ENCODE measurements at regions not wholly inside any gene's neighbourhood (a gene's known extent, or its start where the extent isn't known, plus 50 kb on each side); places are given as distances from the start of the nearest gene placed in this dataset.

DNA sequence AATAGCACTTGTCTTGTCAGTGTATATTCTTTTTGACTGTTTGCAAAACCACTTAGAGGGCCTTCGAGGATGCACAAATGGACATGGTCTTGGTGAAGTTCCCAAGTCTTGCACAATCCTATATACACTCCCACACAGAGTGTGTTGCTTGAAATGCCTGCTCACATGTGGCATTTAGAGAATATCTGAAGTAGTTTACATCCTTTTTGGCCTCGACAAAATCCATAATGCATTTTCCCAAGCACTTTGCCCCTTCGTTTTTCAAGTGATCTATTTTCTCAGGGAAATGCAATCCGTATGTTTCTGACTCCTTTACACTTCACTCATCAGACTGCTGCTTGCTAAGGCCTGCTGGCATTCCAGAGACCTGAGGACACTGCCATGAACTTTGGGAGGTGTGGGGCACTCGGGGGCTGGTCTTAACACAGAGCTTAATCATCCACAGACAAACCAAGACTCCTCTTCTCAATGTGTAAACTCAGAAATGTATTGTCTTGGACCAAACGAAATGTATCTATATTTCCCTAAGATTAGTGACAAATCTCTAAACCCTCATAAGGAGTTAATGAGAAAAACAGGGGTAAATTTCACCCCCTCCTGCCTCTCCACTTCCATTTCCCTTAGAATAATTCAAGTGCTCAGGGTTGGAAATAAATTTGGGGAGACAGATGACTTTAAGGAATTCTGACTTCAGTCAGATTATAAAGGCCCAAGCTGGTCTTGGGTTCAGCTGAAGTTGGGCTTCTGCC is 219.3 kb upstream of the APCDD1 start:
- no peak overlapping the region for H3K4me3 ChIP-seq (ENCODE audit: low read depth, low read length)
- peak; percentile 92 for DNase-seq (ENCODE audit: low read depth)
- no peak for TF ChIP-seq CTCF (IDR thresholded peaks at IDR 0.05; ENCODE audit: insufficient read depth, low read depth, low read length)

DNA sequence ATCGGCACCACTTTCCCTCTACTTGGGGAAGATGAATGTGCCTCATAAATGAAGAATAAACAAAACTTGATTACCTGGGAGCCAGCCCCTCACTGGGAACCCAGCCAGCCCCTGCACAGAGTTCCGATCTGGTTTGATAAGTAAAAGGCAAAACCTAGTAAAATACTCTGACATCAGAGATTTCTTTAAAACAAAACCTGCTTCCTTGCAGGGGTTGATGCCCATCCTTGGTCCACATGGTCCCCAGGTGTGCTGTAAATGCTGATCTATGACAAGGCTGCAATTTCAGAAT is 218.8 kb upstream of the APCDD1 start:
- no peak for TF ChIP-seq CTCF (IDR thresholded peaks at IDR 0.05; ENCODE audit: insufficient read depth, low read depth, low read length)
- H3K4me3 ChIP-seq (ENCODE audit: low read depth, low read length): no peak overlapping the region
- peak; percentile 22 for DNase-seq (ENCODE audit: low read depth)

DNA sequence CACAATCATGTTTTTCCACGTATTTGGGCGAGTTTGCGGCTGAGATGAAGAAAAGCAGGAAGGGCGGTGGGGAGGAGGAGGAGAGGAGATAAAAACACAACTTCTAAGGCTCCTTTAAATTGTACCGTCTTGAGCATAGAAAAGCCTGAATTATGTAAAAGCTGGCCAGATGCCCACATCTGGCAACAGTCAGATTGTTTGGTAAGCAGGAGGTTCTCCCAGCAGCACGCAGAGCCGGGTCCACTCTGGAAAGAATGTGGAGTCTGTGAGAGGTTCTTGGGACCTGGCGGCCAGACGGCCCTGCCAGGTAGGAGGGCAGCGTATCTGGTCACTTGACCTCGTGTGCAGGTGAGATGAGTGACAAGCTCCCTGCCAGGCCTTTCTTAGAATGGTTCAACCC is 215.3 kb upstream of the APCDD1 start:
- DNase-seq (ENCODE audit: low read depth): peak; percentile 81
- TF ChIP-seq CTCF (IDR thresholded peaks at IDR 0.05; ENCODE audit: insufficient read depth, low read depth, low read length): no peak
- no peak overlapping the region for H3K4me3 ChIP-seq (ENCODE audit: low read depth, low read length)

DNA sequence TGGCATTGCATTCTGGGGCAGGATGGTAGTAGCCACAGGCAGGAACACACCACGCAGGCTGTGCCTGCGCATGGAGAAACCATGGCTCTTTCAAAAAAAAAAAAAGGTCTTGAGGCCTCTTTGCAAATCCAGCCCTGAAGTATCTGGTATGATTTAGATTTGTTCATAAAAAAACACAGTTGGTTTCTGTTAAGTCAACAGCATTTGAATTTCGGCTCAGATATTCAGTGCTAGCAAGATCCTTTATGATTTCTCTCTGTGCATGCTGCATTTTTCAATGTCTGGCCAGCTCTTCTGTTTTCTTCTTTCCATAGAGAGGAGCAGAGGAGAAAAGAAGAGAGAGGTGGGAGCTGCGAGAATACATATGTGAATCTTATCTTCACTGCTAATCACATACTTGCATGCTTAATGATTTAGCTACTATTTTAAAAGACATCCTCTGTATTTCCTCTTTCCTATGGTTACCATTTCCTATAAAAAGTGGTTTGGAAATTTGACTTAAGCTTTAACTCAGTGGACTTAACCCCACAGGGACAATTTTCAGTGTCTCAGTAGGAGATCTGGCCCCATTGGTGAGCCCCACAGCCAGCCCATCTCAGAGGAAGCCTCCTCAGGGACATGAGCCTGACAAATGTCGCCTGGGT is 214.3 kb upstream of the APCDD1 start:
- DNase-seq (ENCODE audit: low read depth): no peak
- H3K4me3 ChIP-seq (ENCODE audit: low read depth, low read length): no peak overlapping the region
- no peak for TF ChIP-seq CTCF (IDR thresholded peaks at IDR 0.05; ENCODE audit: insufficient read depth, low read depth, low read length)

DNA sequence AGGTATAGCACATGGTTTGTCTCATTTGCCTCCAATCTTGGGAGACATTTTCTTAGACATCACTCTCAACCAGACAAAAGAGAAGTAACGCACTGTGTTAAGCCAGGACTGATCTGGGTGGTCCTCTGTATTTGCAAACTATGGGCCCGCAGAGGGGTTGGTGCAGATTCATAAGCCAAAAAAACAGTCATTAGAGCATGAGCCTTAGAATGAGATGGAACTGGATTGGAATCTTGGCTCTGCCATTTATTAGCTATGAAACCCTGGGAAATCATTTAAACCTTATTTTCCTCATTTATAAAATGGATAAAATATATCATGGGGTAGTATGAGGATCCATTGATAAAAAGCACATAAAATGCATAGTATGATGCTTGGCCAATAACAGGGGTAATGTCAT is 213.5 kb upstream of the APCDD1 start:
- DNase-seq (ENCODE audit: low read depth): no peak
- TF ChIP-seq CTCF (IDR thresholded peaks at IDR 0.05; ENCODE audit: insufficient read depth, low read depth, low read length): no peak
- no peak overlapping the region for H3K4me3 ChIP-seq (ENCODE audit: low read depth, low read length)

DNA sequence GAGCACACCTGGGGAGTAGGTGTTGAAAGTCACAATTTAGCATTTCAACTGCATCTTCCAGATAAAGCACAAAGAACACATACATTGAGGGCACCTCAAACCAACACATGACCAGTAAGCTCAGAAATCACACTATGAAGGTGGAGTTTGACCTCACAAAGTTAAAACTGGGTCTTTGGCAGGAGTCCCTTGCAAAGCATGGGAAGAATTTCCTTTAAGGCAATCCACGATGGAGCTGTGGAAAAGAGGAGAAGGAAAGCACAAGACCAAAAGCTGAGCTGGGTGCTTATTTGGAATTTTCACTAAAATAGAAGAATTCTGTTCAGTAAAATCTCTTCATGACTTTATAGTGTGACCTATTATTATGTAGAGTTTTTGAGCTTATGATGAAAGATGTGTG is 212.9 kb upstream of the APCDD1 start:
- no peak for TF ChIP-seq CTCF (IDR thresholded peaks at IDR 0.05; ENCODE audit: insufficient read depth, low read depth, low read length)
- no peak overlapping the region for H3K4me3 ChIP-seq (ENCODE audit: low read depth, low read length)
- no peak for DNase-seq (ENCODE audit: low read depth)
